ENCODE measurements at regions not wholly inside any gene's neighbourhood (a gene's known extent, or its start where the extent isn't known, plus 50 kb on each side); places are given as distances from the start of the nearest gene placed in this dataset.

DNA sequence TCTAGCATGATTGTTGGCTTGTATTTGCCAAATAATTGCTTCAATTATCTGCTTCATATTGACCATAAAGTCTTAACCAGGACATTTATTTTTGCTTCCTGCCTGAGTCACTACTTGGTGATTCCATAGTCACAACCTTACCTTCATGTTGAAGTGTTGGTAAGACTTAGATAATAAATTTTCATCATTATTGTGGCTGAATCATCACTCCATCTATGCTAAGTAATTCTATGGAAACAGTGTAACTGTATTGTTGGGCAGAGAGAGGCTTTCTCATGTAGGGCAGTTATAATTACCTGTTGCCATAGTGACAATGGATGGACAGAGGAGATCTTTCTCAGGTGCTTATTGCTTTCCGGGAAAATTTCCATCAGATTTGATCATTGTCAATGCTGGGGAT is 330.7 kb upstream of the LRRC3B start:
- H3K79me2 ChIP-seq (ENCODE audit: control insufficient read depth, insufficient read depth, low read length), result no peaks in the 10 kb centered on the region
- H4K20me1 ChIP-seq (ENCODE audit: control insufficient read depth, insufficient read depth), result no peaks in the 10 kb centered on the region
- no peaks in the 10 kb centered on the region for H3K4me1 ChIP-seq (ENCODE audit: control insufficient read depth, insufficient read depth, low read length)
- FAIRE-seq (no peak), ATAC-seq (no peak), DNase-seq (ENCODE audit: low read depth, low spot score) (no peak)
- H3K9ac ChIP-seq (ENCODE audit: control insufficient read depth, insufficient read depth, low read length), result no peak overlapping the region
- CTCF ChIA-PET, result no interaction called here
- intact Hi-C loops (cut with micrococcal nuclease; ENCODE audit: unreplicated experiment), result no loop called here
- TF ChIP-seq POLR2A (IDR thresholded peaks at IDR 0.05; ENCODE audit: low read depth, low read length) (no peak), WRNIP1 (IDR thresholded peaks at IDR 0.05; ENCODE audit: borderline replicate concordance, low read depth, low read length) (no peak), HDGF (IDR thresholded peaks at IDR 0.05) (no peak), SREBF2 (IDR thresholded peaks at IDR 0.05; ENCODE audit: low read length) (no peak), ZNF217 (IDR thresholded peaks at IDR 0.05) (no peak), SRF (IDR thresholded peaks at IDR 0.05; ENCODE audit: low read depth in 2 of 2, low read length in 2 of 2) (no peak), NFXL1 (IDR thresholded peaks at IDR 0.05; ENCODE audit: borderline replicate concordance) (no peak), ZNF274 (IDR thresholded peaks at IDR 0.05; ENCODE audit: insufficient read depth, insufficient read length) (no peak), GABPA (IDR thresholded peaks at IDR 0.05; ENCODE audit: low read depth) (no peak), KAT2A (conservative IDR thresholded peaks at IDR 0.05; ENCODE audit: control insufficient read depth, low read depth, low read length) (no peak), KLF5 (IDR thresholded peaks at IDR 0.05; ENCODE audit: partially characterized antibody) (no peak), EED (IDR thresholded peaks at IDR 0.05; ENCODE audit: low read depth) (no peak)
- TF ChIP-seq, protein P1, sequence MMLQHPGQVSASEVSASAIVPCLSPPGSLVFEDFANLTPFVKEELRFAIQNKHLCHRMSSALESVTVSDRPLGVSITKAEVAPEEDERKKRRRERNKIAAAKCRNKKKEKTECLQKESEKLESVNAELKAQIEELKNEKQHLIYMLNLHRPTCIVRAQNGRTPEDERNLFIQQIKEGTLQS (IDR thresholded peaks at IDR 0.05; ENCODE audit: borderline replicate concordance, extremely low read depth, low read depth, low read length), result no peak
- TF ChIP-seq, protein P2, sequence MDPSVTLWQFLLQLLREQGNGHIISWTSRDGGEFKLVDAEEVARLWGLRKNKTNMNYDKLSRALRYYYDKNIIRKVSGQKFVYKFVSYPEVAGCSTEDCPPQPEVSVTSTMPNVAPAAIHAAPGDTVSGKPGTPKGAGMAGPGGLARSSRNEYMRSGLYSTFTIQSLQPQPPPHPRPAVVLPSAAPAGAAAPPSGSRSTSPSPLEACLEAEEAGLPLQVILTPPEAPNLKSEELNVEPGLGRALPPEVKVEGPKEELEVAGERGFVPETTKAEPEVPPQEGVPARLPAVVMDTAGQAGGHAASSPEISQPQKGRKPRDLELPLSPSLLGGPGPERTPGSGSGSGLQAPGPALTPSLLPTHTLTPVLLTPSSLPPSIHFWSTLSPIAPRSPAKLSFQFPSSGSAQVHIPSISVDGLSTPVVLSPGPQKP (IDR thresholded peaks at IDR 0.05; ENCODE audit: low read depth, low read length), result no peak
- in situ Hi-C loops (cut with MboI), result no loop called here
- SMC1A ChIA-PET (ENCODE audit: uncharacterized antibody, unreplicated experiment), result no interaction called here
- H3K36me3 ChIP-seq (ENCODE audit: control insufficient read depth in 2 of 2, insufficient read depth in 2 of 2, low read length in 1 of 2), result no peaks in the 10 kb centered on the region
- no peaks in the 10 kb centered on the region for H3K27me3 ChIP-seq (replicated peaks in 1 of 2; ENCODE audit: control insufficient read depth in 2 of 2, insufficient read depth in 2 of 2, low read length in 1 of 2)
- WGBS (ENCODE audit: insufficient coverage, insufficient replicate concordance, low lambda C conversion rate, missing lambda C conversion rate), result 36% methylated on average over 1 of the region's 1 CpG
- no peak overlapping the region for H2AFZ ChIP-seq (ENCODE audit: control insufficient read depth, low read depth, low read length)
- BruUV-seq (replicated peaks), result no TSS peak
- H3K4me3 ChIP-seq, result no peak overlapping the region
- no peak overlapping the region for H3K27ac ChIP-seq (ENCODE audit: control insufficient read depth, insufficient read depth)
- POLR2A ChIA-PET, result no interaction called here
- no peaks in the 10 kb centered on the region for H3K9me3 ChIP-seq (replicated peaks; ENCODE audit: control insufficient read depth, insufficient read depth, low read length)
- H3K4me2 ChIP-seq (ENCODE audit: control insufficient read depth, insufficient read depth), result no peak overlapping the region
- RAD21 ChIA-PET (ENCODE audit: unreplicated experiment), result no interaction called here
